ENCODE measurements at regions not wholly inside any gene's neighbourhood (a gene's known extent, or its start where the extent isn't known, plus 50 kb on each side); places are given as distances from the start of the nearest gene placed in this dataset.

GRCh38 chr3:163166197-163166596 lies 1669.6 kb downstream of the OTOL1 start:
- no peaks in the 10 kb centered on the region for H3K27me3 ChIP-seq (ENCODE audit: control insufficient read depth, insufficient read depth, low read length)
- no peak overlapping the region for H3K4me3 ChIP-seq (ENCODE audit: low read depth, low read length)
- ChIA-PET POLR2A (no interaction called here), CTCF (no interaction called here)
- no peak for DNase-seq (ENCODE audit: low read depth)
- TF ChIP-seq CTCF (IDR thresholded peaks at IDR 0.05; ENCODE audit: insufficient read depth, low read depth, low read length) = no peak
- H3K36me3 ChIP-seq (ENCODE audit: control insufficient read depth, insufficient read depth, low read length) = no peaks in the 10 kb centered on the region

- TF ChIP-seq CTCF (IDR thresholded peaks at IDR 0.05; ENCODE audit: insufficient read depth, low read depth, low read length) = no peak
- H3K27me3 ChIP-seq (ENCODE audit: control insufficient read depth, insufficient read depth, low read length) = no peaks in the 10 kb centered on the region
- no peak overlapping the region for H3K4me3 ChIP-seq (ENCODE audit: low read depth, low read length)
- POLR2A ChIA-PET = no interaction called here
- no peak for DNase-seq (ENCODE audit: low read depth)
- no peaks in the 10 kb centered on the region for H3K36me3 ChIP-seq (ENCODE audit: control insufficient read depth, insufficient read depth, low read length)
- CTCF ChIA-PET = no interaction called here
Observed at GRCh38 chr3:163159306-163159705, 1662.7 kb downstream of the OTOL1 start.

GRCh38 chr3:163139600-163139999 lies 1643.0 kb downstream of the OTOL1 start:
- POLR2A ChIA-PET = no interaction called here
- no peak for TF ChIP-seq CTCF (IDR thresholded peaks at IDR 0.05; ENCODE audit: insufficient read depth, low read depth, low read length)
- DNase-seq (ENCODE audit: low read depth) = no peak
- Histone ChIP-seq H3K36me3 (ENCODE audit: control insufficient read depth, insufficient read depth, low read length) (no peaks in the 10 kb centered on the region), H3K4me3 (ENCODE audit: low read depth, low read length) (no peak overlapping the region), H3K27me3 (ENCODE audit: control insufficient read depth, insufficient read depth, low read length) (no peaks in the 10 kb centered on the region)
- CTCF ChIA-PET = no interaction called here

GRCh38 chr3:163138258-163138657 lies 1641.7 kb downstream of the OTOL1 start:
- no peak overlapping the region for H3K4me3 ChIP-seq (ENCODE audit: low read depth, low read length)
- no peaks in the 10 kb centered on the region for H3K36me3 ChIP-seq (ENCODE audit: control insufficient read depth, insufficient read depth, low read length)
- POLR2A ChIA-PET = no interaction called here
- CTCF ChIA-PET = no interaction called here
- no peak for DNase-seq (ENCODE audit: low read depth)
- no peaks in the 10 kb centered on the region for H3K27me3 ChIP-seq (ENCODE audit: control insufficient read depth, insufficient read depth, low read length)
- no peak for TF ChIP-seq CTCF (IDR thresholded peaks at IDR 0.05; ENCODE audit: insufficient read depth, low read depth, low read length)

GRCh38 chr3:163132111-163132510 lies 1635.5 kb downstream of the OTOL1 start:
- no peak for DNase-seq (ENCODE audit: low read depth)
- ChIA-PET CTCF (no interaction called here), POLR2A (no interaction called here)
- no peaks in the 10 kb centered on the region for H3K36me3 ChIP-seq (ENCODE audit: control insufficient read depth, insufficient read depth, low read length)
- no peaks in the 10 kb centered on the region for H3K27me3 ChIP-seq (ENCODE audit: control insufficient read depth, insufficient read depth, low read length)
- no peak for TF ChIP-seq CTCF (IDR thresholded peaks at IDR 0.05; ENCODE audit: insufficient read depth, low read depth, low read length)
- no peak overlapping the region for H3K4me3 ChIP-seq (ENCODE audit: low read depth, low read length)
